ENCODE measurements at regions not wholly inside any gene's neighbourhood (a gene's known extent, or its start where the extent isn't known, plus 50 kb on each side); places are given as distances from the start of the nearest gene placed in this dataset.

DNA sequence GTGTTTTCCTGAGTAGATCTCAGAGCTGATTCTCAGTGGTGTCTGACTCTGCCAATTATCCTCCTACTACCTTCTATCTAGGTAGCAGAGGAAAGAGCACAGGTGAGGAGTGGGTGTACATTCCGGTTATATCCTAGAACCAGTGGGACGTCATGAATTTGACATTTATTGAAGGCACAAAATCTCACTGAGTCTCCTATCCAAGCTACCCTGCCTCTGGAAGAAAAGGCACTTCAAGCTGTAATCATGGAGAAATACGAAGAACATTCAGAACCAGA lies 952.2 kb downstream of the TUSC7 start:
- DNase-seq (ENCODE audit: low spot score) = no peak

DNA sequence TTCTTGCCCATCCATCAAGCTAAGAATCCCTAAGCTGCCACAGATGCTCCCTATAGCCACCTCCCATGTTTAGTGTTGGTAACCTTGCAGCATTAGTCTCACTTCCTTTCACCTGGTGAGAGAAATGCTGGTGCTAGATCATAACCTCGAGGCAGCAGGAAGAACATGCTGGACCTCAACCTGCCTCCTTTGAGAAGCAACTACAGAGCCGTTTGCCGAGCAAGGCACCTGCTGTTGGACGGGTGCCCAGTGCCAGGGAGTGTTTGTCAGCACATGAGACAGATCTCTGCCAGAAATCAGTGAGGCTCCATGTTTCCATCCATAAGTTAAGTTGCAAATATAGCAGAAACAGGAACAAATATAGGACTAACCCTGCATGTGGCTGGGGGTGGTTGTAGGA lies 955.7 kb downstream of the TUSC7 start:
- no peak for DNase-seq (ENCODE audit: low spot score)

- no peak for DNase-seq (ENCODE audit: low spot score)
These were observed 956.7 kb downstream of the TUSC7 start for GRCh38 chr3:117666325-117666724.

GRCh38 chr3:117666812-117667211 lies 957.2 kb downstream of the TUSC7 start:
- DNase-seq (ENCODE audit: low spot score) = no peak

GRCh38 chr3:117669774-117670173 lies 960.2 kb downstream of the TUSC7 start:
- no peak for DNase-seq (ENCODE audit: low spot score)

GRCh38 chr3:117671722-117672318 lies 962.2 kb downstream of the TUSC7 start:
- DNase-seq (ENCODE audit: low spot score) = no peak

DNA sequence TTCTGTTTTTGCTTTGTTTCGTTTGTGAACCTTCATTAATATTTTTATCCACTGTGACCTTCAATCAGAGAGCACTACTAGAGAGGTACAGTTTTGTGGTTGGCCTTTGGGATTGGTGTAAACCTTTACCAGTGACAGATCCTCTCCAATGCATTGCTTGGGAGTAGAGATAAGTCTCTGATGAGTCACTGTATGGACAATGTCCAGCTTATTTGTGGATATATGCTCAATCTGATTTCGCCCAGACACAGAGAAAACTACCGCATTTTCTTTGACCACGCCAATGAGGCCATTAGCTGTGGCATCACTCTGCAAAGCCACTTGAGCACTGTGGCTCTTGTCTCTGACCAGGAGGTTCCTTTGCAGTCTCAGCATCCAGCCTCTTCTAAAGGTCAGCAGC lies 964.7 kb downstream of the TUSC7 start:
- no peak for DNase-seq (ENCODE audit: low spot score)

GRCh38 chr3:117681619-117682018 lies 972.0 kb downstream of the TUSC7 start:
- no peak for DNase-seq (ENCODE audit: low spot score)

DNA sequence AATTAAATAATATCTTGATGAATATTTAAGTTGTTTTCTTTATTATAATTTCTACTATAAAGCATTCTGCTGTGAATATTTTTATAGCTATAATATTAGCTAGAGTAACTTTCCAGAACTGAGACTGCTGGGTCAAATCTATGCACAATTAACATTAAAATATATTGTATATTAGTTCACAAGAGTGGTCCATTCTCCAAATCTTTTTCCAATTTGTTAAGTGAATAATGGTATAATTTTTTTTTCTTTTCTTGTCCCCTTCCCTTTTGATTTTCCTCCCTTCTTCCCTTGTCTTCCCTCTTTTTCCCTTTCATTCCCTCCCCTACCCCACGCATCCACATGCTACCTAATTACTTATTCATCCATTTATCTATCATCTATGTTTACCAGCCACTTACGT lies 977.5 kb downstream of the TUSC7 start:
- DNase-seq (ENCODE audit: low spot score) = no peak

DNA sequence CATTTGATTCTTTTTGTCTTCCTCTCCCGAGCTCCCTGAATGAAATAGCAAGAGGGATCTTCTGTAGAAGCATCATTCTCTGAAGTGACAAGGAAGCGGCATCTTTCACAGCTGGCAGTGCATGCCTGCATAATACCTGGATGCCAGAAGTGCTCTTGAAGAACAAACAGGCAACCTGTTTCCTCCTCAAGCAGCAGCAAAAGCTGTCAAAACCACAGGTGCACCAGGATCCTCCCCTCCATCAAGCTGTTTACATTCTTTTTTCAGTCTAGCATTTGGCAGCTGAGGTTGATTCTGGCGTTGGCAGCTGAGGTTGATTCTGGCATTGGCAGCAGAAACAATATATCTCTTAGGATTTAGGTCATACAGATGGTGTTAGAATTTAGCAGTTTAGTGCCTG lies 979.0 kb downstream of the TUSC7 start:
- DNase-seq (ENCODE audit: low spot score) = no peak

GRCh38 chr3:117691526-117691925 lies 981.9 kb downstream of the TUSC7 start:
- no peak for DNase-seq (ENCODE audit: low spot score)

GRCh38 chr3:117692416-117692995 lies 982.9 kb downstream of the TUSC7 start:
- no peak for DNase-seq (ENCODE audit: low spot score)

DNA sequence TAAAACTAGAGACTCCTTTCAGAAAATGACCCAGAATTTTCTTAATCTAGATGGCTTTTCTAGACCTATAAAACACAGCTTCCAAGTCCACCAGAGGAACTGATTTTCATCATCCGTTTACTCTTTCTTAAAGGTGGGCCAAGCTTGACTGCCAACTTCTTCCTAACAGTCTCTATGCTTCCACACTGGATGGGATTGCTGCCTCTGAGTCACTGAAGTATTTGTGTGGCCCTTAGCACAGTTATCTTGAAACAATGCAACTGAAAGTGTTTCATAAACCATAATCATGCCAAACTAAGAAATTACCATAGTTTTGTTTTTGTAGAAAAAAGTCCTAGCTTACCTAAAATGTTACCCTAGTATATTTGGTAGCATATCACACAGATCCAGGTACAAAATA lies 985.7 kb downstream of the TUSC7 start:
- no peak for DNase-seq (ENCODE audit: low spot score)

DNA sequence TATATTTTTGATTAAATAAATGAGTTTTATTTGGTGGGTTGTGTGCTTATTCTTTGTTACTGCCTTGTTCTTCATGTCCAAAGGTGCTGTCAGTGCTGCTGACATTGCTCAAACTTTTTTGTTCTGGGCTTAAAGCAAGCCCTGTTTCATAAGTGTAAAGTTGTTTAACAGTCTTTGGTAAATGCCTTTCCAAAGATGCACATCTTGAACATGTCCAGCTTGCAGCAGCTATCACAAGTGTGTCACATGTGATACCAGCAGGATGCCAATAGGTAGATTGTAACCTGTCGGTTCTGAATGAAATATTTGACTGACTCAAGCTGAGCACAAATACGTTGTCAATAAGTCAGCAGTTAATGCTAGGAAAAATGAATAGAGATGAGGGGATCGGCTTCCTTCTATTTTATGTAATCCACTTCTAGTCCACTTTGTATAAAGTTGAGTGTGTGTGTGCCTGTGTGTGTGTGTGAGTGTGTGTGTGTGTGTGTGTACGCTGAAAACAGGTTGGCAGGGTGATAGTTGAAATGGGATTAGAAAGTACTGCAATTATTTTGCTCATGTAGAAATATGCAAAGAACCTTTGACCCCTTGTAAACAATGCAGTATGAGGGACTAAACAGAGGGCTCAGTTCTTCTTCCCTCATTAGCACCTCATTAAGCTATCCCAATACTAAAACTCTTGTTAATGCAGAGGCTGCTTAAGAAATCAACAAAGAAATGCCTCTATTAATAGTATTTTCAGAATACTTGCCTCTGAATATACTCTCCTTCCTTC lies 986.5 kb downstream of the TUSC7 start:
- DNase-seq (ENCODE audit: low spot score) = no peak

DNA sequence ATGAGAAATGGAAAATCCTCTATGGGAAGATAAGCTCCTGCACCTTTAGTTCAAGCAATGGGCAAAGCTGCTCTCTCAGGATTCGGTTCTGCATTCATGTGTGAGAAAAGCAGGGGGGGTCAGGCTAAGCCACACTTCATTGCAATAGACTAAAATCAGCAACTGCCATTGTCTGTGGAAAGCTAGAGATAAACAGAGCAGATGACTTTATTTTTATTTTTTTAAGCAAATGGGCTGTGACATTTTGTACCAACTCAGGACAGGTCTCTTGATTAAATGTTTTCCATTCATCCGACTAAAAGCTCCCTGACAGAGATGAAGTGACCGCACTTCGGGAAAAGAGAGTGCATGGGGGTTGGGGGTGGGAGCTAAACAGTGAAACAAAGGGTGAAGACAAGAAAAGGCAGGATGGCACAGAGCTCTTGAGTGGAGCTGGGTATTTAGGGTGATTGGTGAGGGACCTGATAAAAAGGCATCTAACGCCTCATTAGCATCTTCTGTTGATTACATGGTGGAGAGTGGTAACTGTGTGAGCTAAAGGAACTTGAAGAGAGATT lies 987.4 kb downstream of the TUSC7 start:
- DNase-seq (ENCODE audit: low spot score) = no peak

GRCh38 chr3:117699058-117699457 lies 989.5 kb downstream of the TUSC7 start:
- no peak for DNase-seq (ENCODE audit: low spot score)

GRCh38 chr3:117700573-117701360 lies 991.2 kb downstream of the TUSC7 start:
- no peak for DNase-seq (ENCODE audit: low spot score)

DNA sequence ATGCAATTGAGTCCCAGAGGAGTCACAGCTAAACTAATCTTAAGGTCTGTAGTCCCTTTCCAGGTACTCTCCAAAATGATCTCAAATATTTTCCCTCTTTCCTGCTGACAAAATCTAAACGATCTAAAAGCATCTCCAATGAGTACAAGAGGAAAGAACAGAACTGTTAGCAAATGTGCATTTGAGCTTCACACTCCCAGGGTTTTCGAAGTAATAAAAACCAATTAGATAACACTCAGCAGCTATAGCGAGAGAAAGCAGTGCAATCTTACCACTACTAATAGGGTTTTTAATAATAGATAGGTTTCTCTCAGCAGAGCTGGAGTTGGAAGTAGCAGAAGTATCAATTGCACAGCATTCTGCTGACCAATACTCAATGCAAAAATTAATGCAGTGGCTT lies 995.4 kb downstream of the TUSC7 start:
- no peak for DNase-seq (ENCODE audit: low spot score)

DNA sequence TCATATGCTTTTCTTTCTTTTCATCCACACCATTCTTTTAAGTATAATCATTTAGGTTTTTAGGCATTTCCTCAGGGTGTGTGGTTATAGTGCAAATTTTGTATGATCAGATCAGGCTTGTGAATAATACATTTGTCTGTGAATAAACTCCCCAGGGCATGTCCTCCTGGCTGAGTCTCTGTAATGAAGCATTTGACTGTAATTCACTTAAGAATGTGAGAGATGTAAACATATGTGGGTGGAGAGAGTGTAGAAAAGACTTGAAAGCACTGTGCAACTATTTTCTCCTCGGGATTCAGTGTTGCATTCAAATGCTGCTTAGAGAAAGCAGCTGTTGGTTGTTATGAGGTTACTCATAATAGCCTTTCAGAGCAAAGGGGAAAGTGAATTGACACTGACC lies 996.5 kb downstream of the TUSC7 start:
- DNase-seq (ENCODE audit: low spot score) = no peak

DNA sequence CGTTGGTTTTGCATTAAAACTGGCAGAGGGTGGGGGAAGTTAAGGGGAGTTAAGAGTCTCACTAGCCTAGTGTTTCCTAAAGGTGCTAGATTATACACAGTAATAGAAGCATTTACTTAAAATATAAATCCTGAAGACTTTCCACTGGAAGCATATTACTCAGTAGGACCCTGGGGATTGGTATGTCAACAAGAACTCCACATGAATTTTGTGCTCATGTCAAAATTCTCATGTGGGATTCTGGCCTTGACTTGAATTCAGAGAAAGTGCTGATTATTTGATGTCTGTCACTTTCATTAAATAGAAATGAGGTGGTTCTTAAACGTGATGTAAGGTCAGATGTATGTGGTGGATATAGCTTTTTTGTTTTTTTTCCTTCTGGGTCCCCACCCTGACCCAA lies 997.2 kb downstream of the TUSC7 start:
- no peak for DNase-seq (ENCODE audit: low spot score)

DNA sequence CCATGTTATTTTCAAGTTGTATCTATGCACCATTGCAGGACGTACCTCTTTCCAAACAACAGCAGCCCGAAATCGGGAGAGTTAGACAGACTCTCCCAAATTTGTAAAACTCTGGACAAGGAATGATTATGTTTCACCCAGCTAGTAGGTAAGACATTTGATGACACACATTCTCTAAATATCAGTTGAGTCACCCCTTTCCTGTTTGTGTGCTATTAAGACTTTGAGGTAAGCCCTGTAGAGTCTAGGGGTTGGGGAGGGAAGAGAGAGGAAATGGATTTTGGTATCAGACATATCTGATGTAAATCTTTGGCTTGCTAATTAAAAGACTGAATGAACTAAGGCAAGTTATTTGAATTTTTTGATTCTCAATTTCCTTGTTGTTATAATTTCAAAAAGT lies 999.0 kb downstream of the TUSC7 start:
- DNase-seq (ENCODE audit: low spot score) = no peak

- no peak for DNase-seq (ENCODE audit: low spot score)
These were observed 999.5 kb downstream of the TUSC7 start for GRCh38 chr3:117709108-117709507.

- DNase-seq (ENCODE audit: low spot score) = no peak
These were observed 1000.9 kb downstream of the TUSC7 start for GRCh38 chr3:117710501-117710900.

Data from activated CD4-positive, alpha-beta T cell treated with anti-CD3 and anti-CD28 coated beads, Interleukin-2, Interleukin-4, amounts not matched to agents 100 ng/mL and 50 ng/mL, durations not matched to agents 16 hours and 8 hours (primary cell).